ENCODE measurements at regions not wholly inside any gene's neighbourhood (a gene's known extent, or its start where the extent isn't known, plus 50 kb on each side); places are given as distances from the start of the nearest gene placed in this dataset.

DNA sequence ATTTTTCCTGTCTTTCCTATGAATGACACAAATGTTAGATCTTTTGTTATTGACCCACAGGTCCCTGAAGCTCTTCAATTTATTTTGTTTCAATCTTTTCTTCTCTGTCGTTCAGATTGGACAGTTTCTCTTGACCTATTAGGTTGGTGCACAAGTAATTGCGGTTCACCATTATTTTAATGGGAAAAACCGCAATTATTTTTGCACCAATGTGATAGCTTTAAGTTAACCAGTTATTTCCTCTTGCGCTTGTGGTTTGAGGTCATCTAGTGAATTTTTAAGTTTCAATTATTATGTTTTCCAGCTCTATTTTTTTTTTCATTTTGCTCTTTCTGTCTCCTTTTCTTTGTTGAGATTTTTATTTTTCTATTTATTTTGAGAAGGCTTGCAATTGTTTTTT, 399.2 kb downstream of the INHBA start:
- WGBS, 2 experiments (ENCODE audit: insufficient coverage in 1 of 2, insufficient read length in 1 of 2), result 93 to 100% methylated on average over 2 to 4 of the region's 4 CpGs
- H3K4me1 Mint-ChIP-seq, result no peaks in the 10 kb centered on the region
- H3K36me3 ChIP-seq (ENCODE audit: control insufficient read depth, insufficient read depth, low read length), result no peaks in the 10 kb centered on the region
- H3K9me3 ChIP-seq (ENCODE audit: control insufficient read depth, low read length), result no peaks in the 10 kb centered on the region
- H3K36me3 Mint-ChIP-seq (ENCODE audit: low read depth), result no peaks in the 10 kb centered on the region
- no peaks in the 10 kb centered on the region for H3K27me3 ChIP-seq (ENCODE audit: control insufficient read depth, insufficient read depth, low read length, poor library complexity, severe bottlenecking)
- TF ChIP-seq, protein P1, sequence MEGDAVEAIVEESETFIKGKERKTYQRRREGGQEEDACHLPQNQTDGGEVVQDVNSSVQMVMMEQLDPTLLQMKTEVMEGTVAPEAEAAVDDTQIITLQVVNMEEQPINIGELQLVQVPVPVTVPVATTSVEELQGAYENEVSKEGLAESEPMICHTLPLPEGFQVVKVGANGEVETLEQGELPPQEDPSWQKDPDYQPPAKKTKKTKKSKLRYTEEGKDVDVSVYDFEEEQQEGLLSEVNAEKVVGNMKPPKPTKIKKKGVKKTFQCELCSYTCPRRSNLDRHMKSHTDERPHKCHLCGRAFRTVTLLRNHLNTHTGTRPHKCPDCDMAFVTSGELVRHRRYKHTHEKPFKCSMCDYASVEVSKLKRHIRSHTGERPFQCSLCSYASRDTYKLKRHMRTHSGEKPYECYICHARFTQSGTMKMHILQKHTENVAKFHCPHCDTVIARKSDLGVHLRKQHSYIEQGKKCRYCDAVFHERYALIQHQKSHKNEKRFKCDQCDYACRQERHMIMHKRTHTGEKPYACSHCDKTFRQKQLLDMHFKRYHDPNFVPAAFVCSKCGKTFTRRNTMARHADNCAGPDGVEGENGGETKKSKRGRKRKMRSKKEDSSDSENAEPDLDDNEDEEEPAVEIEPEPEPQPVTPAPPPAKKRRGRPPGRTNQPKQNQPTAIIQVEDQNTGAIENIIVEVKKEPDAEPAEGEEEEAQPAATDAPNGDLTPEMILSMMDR (conservative IDR thresholded peaks at IDR 0.05), result no peak
- no peak overlapping the region for H3K4me3 Mint-ChIP-seq
- H3K9me3 Mint-ChIP-seq, result no peaks in the 10 kb centered on the region
- H3K9ac ChIP-seq (ENCODE audit: extremely low read depth, low read length, poor library complexity, severe bottlenecking), result no peak overlapping the region
- H3K27ac Mint-ChIP-seq, result no peak overlapping the region
- no peak for DNase-seq
- no peak overlapping the region for H3K4me3 ChIP-seq (ENCODE audit: low read length)
- H3K4me1 ChIP-seq (ENCODE audit: control insufficient read depth, insufficient read depth, low read length), result no peaks in the 10 kb centered on the region
- H3K27ac ChIP-seq (ENCODE audit: low read depth, low read length), result no peak overlapping the region
- no peaks in the 10 kb centered on the region for H3K27me3 Mint-ChIP-seq (ENCODE audit: insufficient read depth)

DNA sequence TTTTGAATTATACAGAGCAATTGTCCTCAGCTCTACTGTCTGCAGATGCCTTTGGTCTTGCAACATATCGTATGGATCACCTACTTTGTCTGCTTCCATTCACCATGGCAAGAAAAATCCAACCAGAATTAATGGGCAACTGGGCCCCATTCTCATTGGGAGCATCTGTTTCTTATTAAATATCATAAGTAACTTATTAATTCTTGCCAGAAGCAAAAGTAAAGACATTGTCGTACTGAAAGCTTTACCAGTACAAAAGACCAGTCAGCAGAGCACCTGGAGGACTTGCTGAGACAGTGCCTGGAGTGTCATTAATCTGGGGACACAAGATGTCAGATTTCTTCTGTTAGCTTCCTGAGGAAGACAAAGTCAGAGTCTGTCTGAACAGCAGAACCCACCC, 404.5 kb downstream of the INHBA start:
- Histone ChIP-seq H3K9me3 (ENCODE audit: control insufficient read depth, low read length) (no peaks in the 10 kb centered on the region), H3K9ac (ENCODE audit: extremely low read depth, low read length, poor library complexity, severe bottlenecking) (no peak overlapping the region), H3K36me3 (ENCODE audit: control insufficient read depth, insufficient read depth, low read length) (no peaks in the 10 kb centered on the region), H3K27ac (ENCODE audit: low read depth, low read length) (no peak overlapping the region), H3K4me1 (ENCODE audit: control insufficient read depth, insufficient read depth, low read length) (no peaks in the 10 kb centered on the region), H3K27me3 (ENCODE audit: control insufficient read depth, insufficient read depth, low read length, poor library complexity, severe bottlenecking) (no peaks in the 10 kb centered on the region), H3K4me3 (ENCODE audit: low read length) (no peak overlapping the region)
- no peak overlapping the region for H3K27ac Mint-ChIP-seq
- DNase-seq, result no peak
- H3K9me3 Mint-ChIP-seq, result no peaks in the 10 kb centered on the region
- H3K4me3 Mint-ChIP-seq, result no peak overlapping the region
- H3K36me3 Mint-ChIP-seq (ENCODE audit: low read depth), result no peaks in the 10 kb centered on the region
- TF ChIP-seq, protein P1 (conservative IDR thresholded peaks at IDR 0.05), result no peak
- WGBS, 2 experiments (ENCODE audit: insufficient coverage in 1 of 2, insufficient read length in 1 of 2), result 92 to 100% methylated on average over 2 of the region's 2 CpGs
- no peaks in the 10 kb centered on the region for H3K4me1 Mint-ChIP-seq
- no peaks in the 10 kb centered on the region for H3K27me3 Mint-ChIP-seq (ENCODE audit: insufficient read depth)

DNA sequence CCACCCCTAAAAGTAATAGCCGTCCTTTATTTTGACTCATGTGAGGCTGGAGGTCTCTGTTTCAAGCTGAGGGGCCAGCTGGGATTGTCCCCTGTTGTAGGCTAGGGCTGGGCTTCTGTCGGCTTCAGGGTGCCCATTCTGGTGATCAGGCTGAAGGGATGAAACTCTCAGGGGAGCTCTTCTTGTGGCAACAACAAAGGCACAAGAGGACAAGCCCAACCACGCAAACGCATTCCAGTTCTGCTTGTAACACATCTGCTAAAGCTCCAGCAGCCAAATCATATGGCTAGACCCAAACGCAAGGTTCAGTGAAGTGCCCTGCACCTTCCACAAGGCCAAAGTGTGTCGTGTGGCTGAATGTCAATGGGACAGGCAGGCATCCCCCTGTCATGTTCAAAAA, 405.7 kb downstream of the INHBA start:
- TF ChIP-seq, protein P1 (conservative IDR thresholded peaks at IDR 0.05), result no peak
- Histone ChIP-seq H3K4me1 (ENCODE audit: control insufficient read depth, insufficient read depth, low read length) (no peaks in the 10 kb centered on the region), H3K4me3 (ENCODE audit: low read length) (no peak overlapping the region), H3K27me3 (ENCODE audit: control insufficient read depth, insufficient read depth, low read length, poor library complexity, severe bottlenecking) (no peaks in the 10 kb centered on the region), H3K9me3 (ENCODE audit: control insufficient read depth, low read length) (no peaks in the 10 kb centered on the region), H3K36me3 (ENCODE audit: control insufficient read depth, insufficient read depth, low read length) (no peaks in the 10 kb centered on the region), H3K9ac (ENCODE audit: extremely low read depth, low read length, poor library complexity, severe bottlenecking) (no peak overlapping the region), H3K27ac (ENCODE audit: low read depth, low read length) (no peak overlapping the region)
- WGBS, 2 experiments (ENCODE audit: insufficient coverage in 1 of 2, insufficient read length in 1 of 2), result 77 to 80% methylated on average over 4 to 6 of the region's 6 CpGs
- Mint-ChIP-seq H3K27me3 (ENCODE audit: insufficient read depth) (no peaks in the 10 kb centered on the region), H3K4me3 (no peak overlapping the region), H3K4me1 (no peaks in the 10 kb centered on the region), H3K9me3 (no peaks in the 10 kb centered on the region), H3K36me3 (ENCODE audit: low read depth) (no peaks in the 10 kb centered on the region), H3K27ac (no peak overlapping the region)
- no peak for DNase-seq
